Osteocyte (in vitro differentiated cells): ENCODE measurements at regions not wholly inside any gene's neighbourhood (a gene's known extent, or its start where the extent isn't known, plus 50 kb on each side); places are given as distances from the start of the nearest gene placed in this dataset.

Source experiments
- DNase-seq: peaks from one replicate; pipeline ENCODE4 v3.0.0; 2021; ENCODE audit warnings: mixed read lengths; ENCODE audit not compliant: unreplicated experiment; ENCODE audit errors: extremely low spot score
- H3K27ac Mint-ChIP-seq: one replicate; pipeline ENCODE4 v1.8.0; 2021; ENCODE audit warnings: mild to moderate bottlenecking, mixed read lengths; ENCODE audit not compliant: unreplicated experiment
- H3K27me3 Mint-ChIP-seq: one replicate; pipeline ENCODE4 v1.8.0; 2021; ENCODE audit warnings: mixed read lengths; ENCODE audit not compliant: unreplicated experiment
- H3K36me3 Mint-ChIP-seq: one replicate; pipeline ENCODE4 v1.8.0; 2021; ENCODE audit warnings: mixed read lengths; ENCODE audit not compliant: unreplicated experiment
- H3K4me1 Mint-ChIP-seq: one replicate; pipeline ENCODE4 v1.8.0; 2021; ENCODE audit warnings: mixed read lengths; ENCODE audit not compliant: unreplicated experiment
- H3K4me3 Mint-ChIP-seq: one replicate; pipeline ENCODE4 v1.8.0; 2021; ENCODE audit warnings: mild to moderate bottlenecking, moderate library complexity, mixed read lengths; ENCODE audit not compliant: unreplicated experiment
- H3K9me3 Mint-ChIP-seq: one replicate; pipeline ENCODE4 v1.8.0; 2021; ENCODE audit warnings: mixed read lengths; ENCODE audit not compliant: unreplicated experiment
- CTCF ChIP-seq: fragments of 200-600 bp; sonication (generic); IDR thresholded peaks from 2 replicates; pipeline ENCODE4 v1.5.0; 2021; ENCODE audit warnings: antibody characterized with exemption, mild to moderate bottlenecking, moderate library complexity

GRCh38 chr15:96181217-96181616 lies 149.3 kb upstream of the NR2F2 start:
- DNase-seq = no peak

GRCh38 chr15:96181873-96182301 lies 148.6 kb upstream of the NR2F2 start:
- Mint-ChIP-seq H3K27me3 (no peaks in the 10 kb centered on the region), H3K4me1 (peaks cover 15% of the 10 kb centered on the region), H3K9me3 (no peaks in the 10 kb centered on the region), H3K4me3 (no peak overlapping the region), H3K36me3 (peaks cover 18% of the 10 kb centered on the region), H3K27ac (no peak overlapping the region)
- no peak for DNase-seq
- no peak for TF ChIP-seq CTCF

More at GRCh38 chr15:96181217-96181616, 149.3 kb upstream of the NR2F2 start:
- no peak overlapping the region for H3K27ac Mint-ChIP-seq
- TF ChIP-seq CTCF = no peak
- H3K27me3 Mint-ChIP-seq = no peaks in the 10 kb centered on the region
- no peak overlapping the region for H3K4me3 Mint-ChIP-seq
- H3K9me3 Mint-ChIP-seq = no peaks in the 10 kb centered on the region
- peaks cover 15% of the 10 kb centered on the region for H3K4me1 Mint-ChIP-seq
- peaks cover 18% of the 10 kb centered on the region for H3K36me3 Mint-ChIP-seq

- H3K27me3 Mint-ChIP-seq = no peaks in the 10 kb centered on the region
- H3K4me3 Mint-ChIP-seq = no peak overlapping the region
- H3K9me3 Mint-ChIP-seq = no peaks in the 10 kb centered on the region
- TF ChIP-seq CTCF = no peak
- H3K36me3 Mint-ChIP-seq = peaks cover 18% of the 10 kb centered on the region
- no peak for DNase-seq
- peaks cover 15% of the 10 kb centered on the region for H3K4me1 Mint-ChIP-seq
- H3K27ac Mint-ChIP-seq = no peak overlapping the region
Observed at GRCh38 chr15:96182736-96183513, 147.6 kb upstream of the NR2F2 start.

- Mint-ChIP-seq H3K9me3 (no peaks in the 10 kb centered on the region), H3K4me3 (no peak overlapping the region), H3K36me3 (peaks cover 17% of the 10 kb centered on the region), H3K27ac (no peak overlapping the region), H3K27me3 (no peaks in the 10 kb centered on the region), H3K4me1 (peaks cover 12% of the 10 kb centered on the region)
- DNase-seq = no peak
- no peak for TF ChIP-seq CTCF
Observed at GRCh38 chr15:96183514-96183850, 147.0 kb upstream of the NR2F2 start.

GRCh38 chr15:96183867-96184266 lies 146.6 kb upstream of the NR2F2 start:
- Mint-ChIP-seq H3K27ac (no peak overlapping the region), H3K4me3 (no peak overlapping the region), H3K27me3 (no peaks in the 10 kb centered on the region), H3K36me3 (peaks cover 15% of the 10 kb centered on the region), H3K9me3 (no peaks in the 10 kb centered on the region), H3K4me1 (peaks cover 10% of the 10 kb centered on the region)
- no peak for DNase-seq
- no peak for TF ChIP-seq CTCF
